H9 (cell line): ENCODE measurements at regions not wholly inside any gene's neighbourhood (a gene's known extent, or its start where the extent isn't known, plus 50 kb on each side); places are given as distances from the start of the nearest gene placed in this dataset.

Experiments
- DNase-seq: peaks from one replicate; pipeline ENCODE4 v3.0.0-alpha.2; 2017
- H2AFZ ChIP-seq: one replicate; pipeline ENCODE4 v1.6.1; 2013; ENCODE audit warnings: mild to moderate bottlenecking, low read length, control low read depth, moderate library complexity
- H2AK5ac ChIP-seq: 2 replicates; pipeline ENCODE4 v1.6.1; 2013; ENCODE audit warnings: low read length, control low read depth, mixed read lengths; ENCODE audit not compliant: insufficient read length
- H2BK120ac ChIP-seq: one replicate; pipeline ENCODE4 v1.6.1; 2013; ENCODE audit warnings: low read depth, mild to moderate bottlenecking, low read length, control low read depth, inconsistent platforms; ENCODE audit not compliant: poor library complexity, severe bottlenecking
- H2BK12ac ChIP-seq: 2 replicates; pipeline ENCODE4 v1.6.1; 2013; ENCODE audit warnings: low read length, control low read depth, mixed read lengths, low read depth; ENCODE audit not compliant: insufficient read length
- H2BK15ac ChIP-seq: 2 replicates; pipeline ENCODE4 v1.6.1; 2013; ENCODE audit warnings: low read depth, low read length, control low read depth
- H2BK20ac ChIP-seq: one replicate; pipeline ENCODE4 v1.6.1; 2013; ENCODE audit warnings: low read depth, mild to moderate bottlenecking, low read length, control low read depth, inconsistent platforms; ENCODE audit not compliant: poor library complexity, severe bottlenecking
- H2BK5ac ChIP-seq: 2 replicates; pipeline ENCODE4 v1.6.1; 2013; ENCODE audit warnings: low read length, control low read depth, mixed read lengths; ENCODE audit not compliant: insufficient read length
- H3K14ac ChIP-seq: 2 replicates; pipeline ENCODE4 v1.6.1; 2013; ENCODE audit warnings: low read length, control low read depth; ENCODE audit not compliant: insufficient read depth
- H3K18ac ChIP-seq: 2 replicates; pipeline ENCODE4 v1.6.1; 2013; ENCODE audit warnings: low read depth, mild to moderate bottlenecking, mixed read lengths, low read length, control low read depth; ENCODE audit not compliant: insufficient read length
- H3K23ac ChIP-seq: 2 replicates; pipeline ENCODE4 v1.6.1; 2013; ENCODE audit warnings: low read length, control low read depth, mixed read lengths, low read depth; ENCODE audit not compliant: insufficient read length
- H3K23me2 ChIP-seq: 2 replicates; pipeline ENCODE4 v1.6.1; 2013; ENCODE audit warnings: low read depth, mild to moderate bottlenecking, mixed read lengths, low read length, control low read depth; ENCODE audit not compliant: insufficient read length, poor library complexity, severe bottlenecking
- H3K27ac ChIP-seq: 2 replicates; pipeline ENCODE4 v1.5.1; 2013; ENCODE audit warnings: low read length, control low read depth, mixed read lengths, low read depth; ENCODE audit not compliant: insufficient read length
- H3K27me3 ChIP-seq: 2 replicates; pipeline ENCODE4 v1.6.1; 2013; ENCODE audit warnings: low read length, control low read depth, inconsistent platforms; ENCODE audit not compliant: insufficient read depth
- H3K4ac ChIP-seq: 2 replicates; pipeline ENCODE4 v1.6.1; 2013; ENCODE audit warnings: low read depth, mild to moderate bottlenecking, control low read depth, inconsistent platforms, low read length, moderate library complexity
- H3K4me1 ChIP-seq: 2 replicates; pipeline ENCODE4 v1.6.1; 2013; ENCODE audit warnings: low read length, control low read depth, inconsistent platforms; ENCODE audit not compliant: insufficient read depth
- H3K4me2 ChIP-seq: 2 replicates; pipeline ENCODE4 v1.6.1; 2013; ENCODE audit warnings: low read length, control low read depth, mixed read lengths; ENCODE audit not compliant: insufficient read length, insufficient read depth
- H3K56ac ChIP-seq: 2 replicates; pipeline ENCODE4 v1.6.1; 2013; ENCODE audit warnings: low read depth, mild to moderate bottlenecking, mixed read lengths, low read length, control low read depth; ENCODE audit not compliant: insufficient read length
- H3K79me1 ChIP-seq: 2 replicates; pipeline ENCODE4 v1.6.1; 2013; ENCODE audit warnings: low read depth, mild to moderate bottlenecking, moderate library complexity, low read length, control low read depth, inconsistent platforms; ENCODE audit not compliant: insufficient read depth, poor library complexity, severe bottlenecking
- H3K79me2 ChIP-seq: 2 replicates; pipeline ENCODE4 v1.6.1; 2013; ENCODE audit warnings: low read length, control low read depth, inconsistent platforms; ENCODE audit not compliant: insufficient read depth
- H3K9ac ChIP-seq: 2 replicates; pipeline ENCODE4 v1.6.1; 2013; ENCODE audit warnings: low read length, control low read depth, mixed read lengths; ENCODE audit not compliant: insufficient read length; ENCODE audit errors: extremely low read depth
- H3K9me3 ChIP-seq: one replicate; pipeline ENCODE4 v1.6.1; 2013; ENCODE audit warnings: low read depth, low read length, inconsistent platforms; ENCODE audit not compliant: control insufficient read depth
- H3T11ph ChIP-seq: one replicate; pipeline ENCODE4 v1.6.1; 2013; ENCODE audit warnings: mild to moderate bottlenecking, low read length, control low read depth, inconsistent platforms
- H4K20me1 ChIP-seq: one replicate; pipeline ENCODE4 v1.6.1; 2013; ENCODE audit not compliant: control insufficient read depth, insufficient read length, insufficient read depth
- H4K5ac ChIP-seq: 2 replicates; pipeline ENCODE4 v1.6.1; 2013; ENCODE audit warnings: low read depth, mild to moderate bottlenecking, mixed read lengths, low read length, control low read depth; ENCODE audit not compliant: insufficient read length
- H4K8ac ChIP-seq: replicated peaks from 2 replicates; pipeline ENCODE4 v1.6.1; 2013; ENCODE audit warnings: low read length, control low read depth, mixed read lengths, low read depth; ENCODE audit not compliant: insufficient read length
- H4K91ac ChIP-seq: 2 replicates; pipeline ENCODE4 v1.6.1; 2013; ENCODE audit warnings: low read depth, mild to moderate bottlenecking, moderate library complexity, mixed read lengths, low read length, control low read depth; ENCODE audit not compliant: insufficient read length
- H3K27ac Mint-ChIP-seq, 3 experiments: 2 replicates in 2 of 3; 3 replicates in 1 of 3; pipeline ENCODE4 v1.8.0; 2020 to 2021; ENCODE audit warnings: mixed read lengths in 3 of 3, mild to moderate bottlenecking in 1 of 3, moderate library complexity in 1 of 3
- H3K27me3 Mint-ChIP-seq: 2 replicates; pipeline ENCODE4 v1.8.0; 2021; ENCODE audit warnings: low read depth, mild to moderate bottlenecking, moderate library complexity, mixed read lengths
- H3K36me3 Mint-ChIP-seq, 3 experiments: 2 replicates in 2 of 3; 3 replicates in 1 of 3; pipeline ENCODE4 v1.8.0; 2020 to 2021; ENCODE audit warnings: low read depth in 3 of 3, mixed read lengths in 3 of 3; ENCODE audit not compliant: insufficient read depth in 1 of 3
- H3K4me1 Mint-ChIP-seq, 2 experiments: 2 replicates each; pipeline ENCODE4 v1.8.0; 2020; ENCODE audit warnings: mixed read lengths in 2 of 2
- H3K4me3 Mint-ChIP-seq, 2 experiments: 2 replicates in 1 of 2; 3 replicates in 1 of 2; pipeline ENCODE4 v1.8.0; 2020 to 2021; ENCODE audit warnings: mild to moderate bottlenecking in 2 of 2, mixed read lengths in 2 of 2, moderate library complexity in 1 of 2
- H3K9me3 Mint-ChIP-seq, 2 experiments: 2 replicates in 1 of 2; 3 replicates in 1 of 2; pipeline ENCODE4 v1.8.0; 2020; ENCODE audit warnings: mild to moderate bottlenecking in 2 of 2, mixed read lengths in 2 of 2, moderate library complexity in 1 of 2
- CTCF ChIP-seq: fragments of 200-600 bp; sonication (generic); conservative IDR thresholded peaks from 3 replicates; pipeline ENCODE4 v1.8.0; 2021; ENCODE audit warnings: antibody characterized with exemption, mild to moderate bottlenecking
- WGBS: extraction: QIAGEN DNeasy Blood & Tissue Kit; methylation state at CpG from one replicate; pipeline ENCODE4 v1.1.7; 2013; ENCODE audit warnings: missing lambda C conversion rate, low lambda C conversion rate, mixed read lengths; ENCODE audit not compliant: insufficient read length; ENCODE audit errors: extremely low coverage; 5-methylcytosine and 5-hydroxymethylcytosine counted together

DNA sequence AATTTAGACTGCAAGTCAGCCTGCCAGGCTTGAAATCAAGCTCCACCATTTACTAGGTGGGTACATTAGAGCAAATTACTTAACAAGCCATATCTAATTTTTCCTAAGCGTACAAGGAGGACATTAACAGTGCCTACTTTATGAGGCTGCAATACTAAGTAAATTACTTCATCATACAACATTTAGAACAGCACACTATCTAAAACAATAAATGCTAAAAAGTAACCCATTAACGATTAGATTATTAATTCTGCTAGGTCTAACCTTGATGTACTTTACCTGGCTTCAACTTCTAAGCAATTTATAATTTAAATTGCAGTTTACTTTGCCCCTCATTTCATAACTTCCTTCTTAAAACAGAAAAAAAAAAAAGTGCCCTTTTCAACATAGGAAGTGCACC is 1155.6 kb upstream of the NCAM2 start:
- no peak overlapping the region for H4K91ac ChIP-seq
- no peaks in the 10 kb centered on the region for H3K27me3 Mint-ChIP-seq
- no peak overlapping the region for H3K23ac ChIP-seq
- H2BK20ac ChIP-seq, result no peak overlapping the region
- WGBS, result no CpG with 5 or more reads among the region's 2 CpGs
- no peak overlapping the region for H3K4me2 ChIP-seq
- H2BK12ac ChIP-seq, result no peak overlapping the region
- H3K18ac ChIP-seq, result no peak overlapping the region
- no peaks in the 10 kb centered on the region for H3K9me3 Mint-ChIP-seq
- H4K5ac ChIP-seq, result no peak overlapping the region
- no peak overlapping the region for H4K8ac ChIP-seq
- no peak overlapping the region for H3K9ac ChIP-seq
- no peak overlapping the region for H3K4ac ChIP-seq
- no peaks in the 10 kb centered on the region for H3K36me3 Mint-ChIP-seq
- no peak overlapping the region for H2AFZ ChIP-seq
- no peaks in the 10 kb centered on the region for H3K23me2 ChIP-seq
- no peak overlapping the region for H3K4me3 Mint-ChIP-seq
- H3K9me3 ChIP-seq, result no peaks in the 10 kb centered on the region
- no peaks in the 10 kb centered on the region for H3K27me3 ChIP-seq
- no peaks in the 10 kb centered on the region for H3K4me1 ChIP-seq
- no peaks in the 10 kb centered on the region for H3K79me1 ChIP-seq
- no peak for TF ChIP-seq CTCF
- no peak overlapping the region for H2BK15ac ChIP-seq
- no peak overlapping the region for H2AK5ac ChIP-seq
- no peak overlapping the region for H2BK5ac ChIP-seq
- DNase-seq, result no peak
- no peaks in the 10 kb centered on the region for H4K20me1 ChIP-seq
- H3K56ac ChIP-seq, result no peak overlapping the region
- H3K14ac ChIP-seq, result no peak overlapping the region
- H3K4me1 Mint-ChIP-seq, result no peaks in the 10 kb centered on the region
- H3T11ph ChIP-seq, result no peak overlapping the region
- no peak overlapping the region for H3K27ac ChIP-seq
- no peak overlapping the region for H3K27ac Mint-ChIP-seq
- H3K79me2 ChIP-seq, result no peaks in the 10 kb centered on the region
- no peak overlapping the region for H2BK120ac ChIP-seq
